ENCODE measurements at regions not wholly inside any gene's neighbourhood (a gene's known extent, or its start where the extent isn't known, plus 50 kb on each side); places are given as distances from the start of the nearest gene placed in this dataset.
"Not testable (repeated sequence)": the region's sequence is repeated elsewhere in the genome, so short reads cannot be mapped to it uniquely, and the experiment has no call there.

DNA sequence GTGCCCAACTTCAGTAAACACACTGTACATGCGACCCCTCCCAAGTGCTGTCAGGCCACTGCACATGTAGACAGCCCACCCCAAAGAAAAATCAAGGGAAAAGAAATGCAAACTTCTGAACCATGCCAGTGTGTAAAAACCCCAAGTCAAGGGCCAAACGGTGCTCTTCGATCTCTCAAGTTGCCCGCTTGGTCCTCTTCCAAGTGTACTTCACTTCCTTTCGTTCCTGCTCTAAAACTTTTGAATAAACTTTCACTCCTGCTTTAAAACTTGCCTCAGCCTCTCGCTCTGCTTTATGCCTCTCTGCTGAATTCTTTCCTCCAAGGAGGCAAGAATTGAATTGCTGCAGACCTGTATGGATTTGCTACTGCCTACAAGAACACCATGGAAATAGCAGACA, 600.7 kb downstream of the KCTD12 start:
- no peak overlapping the region for H3K4me3 Mint-ChIP-seq (ENCODE audit: low read depth)
- H3K9me3 Mint-ChIP-seq (ENCODE audit: low read depth), result peaks cover 5% of the 10 kb centered on the region
- H3K36me3 Mint-ChIP-seq (ENCODE audit: insufficient read depth), result no peaks in the 10 kb centered on the region
- H3K4me1 Mint-ChIP-seq (ENCODE audit: low read depth), result no peaks in the 10 kb centered on the region
- H3K27ac Mint-ChIP-seq, result peak overlapping the region; percentile 45
- TF ChIP-seq, protein P1, sequence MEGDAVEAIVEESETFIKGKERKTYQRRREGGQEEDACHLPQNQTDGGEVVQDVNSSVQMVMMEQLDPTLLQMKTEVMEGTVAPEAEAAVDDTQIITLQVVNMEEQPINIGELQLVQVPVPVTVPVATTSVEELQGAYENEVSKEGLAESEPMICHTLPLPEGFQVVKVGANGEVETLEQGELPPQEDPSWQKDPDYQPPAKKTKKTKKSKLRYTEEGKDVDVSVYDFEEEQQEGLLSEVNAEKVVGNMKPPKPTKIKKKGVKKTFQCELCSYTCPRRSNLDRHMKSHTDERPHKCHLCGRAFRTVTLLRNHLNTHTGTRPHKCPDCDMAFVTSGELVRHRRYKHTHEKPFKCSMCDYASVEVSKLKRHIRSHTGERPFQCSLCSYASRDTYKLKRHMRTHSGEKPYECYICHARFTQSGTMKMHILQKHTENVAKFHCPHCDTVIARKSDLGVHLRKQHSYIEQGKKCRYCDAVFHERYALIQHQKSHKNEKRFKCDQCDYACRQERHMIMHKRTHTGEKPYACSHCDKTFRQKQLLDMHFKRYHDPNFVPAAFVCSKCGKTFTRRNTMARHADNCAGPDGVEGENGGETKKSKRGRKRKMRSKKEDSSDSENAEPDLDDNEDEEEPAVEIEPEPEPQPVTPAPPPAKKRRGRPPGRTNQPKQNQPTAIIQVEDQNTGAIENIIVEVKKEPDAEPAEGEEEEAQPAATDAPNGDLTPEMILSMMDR (IDR thresholded peaks at IDR 0.05; ENCODE audit: unreplicated experiment), result no peak
- H3K27me3 Mint-ChIP-seq, result no peaks in the 10 kb centered on the region
- DNase-seq (ENCODE audit: low spot score, unreplicated experiment), result no peak

DNA sequence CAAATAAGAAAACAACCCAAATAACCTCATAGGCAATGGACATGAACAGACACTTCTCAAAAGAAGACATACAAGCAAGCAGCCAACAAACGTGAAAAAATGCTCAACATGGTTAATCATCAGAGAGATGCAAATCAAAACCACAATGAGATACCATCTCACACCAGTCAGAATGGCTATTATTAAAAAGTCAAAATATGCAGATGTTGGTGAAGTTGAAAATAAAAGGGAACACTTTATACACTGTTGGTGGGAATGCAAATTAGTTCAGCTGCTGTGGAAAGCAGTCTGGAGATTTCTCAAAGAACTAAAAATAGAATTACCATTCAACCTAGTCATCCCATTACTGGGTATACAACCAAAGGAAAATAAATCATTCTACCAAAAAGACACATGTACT, 606.4 kb downstream of the KCTD12 start:
- not testable (repeated sequence) for H3K4me3 Mint-ChIP-seq (ENCODE audit: low read depth); H3K27me3 Mint-ChIP-seq; H3K36me3 Mint-ChIP-seq (ENCODE audit: insufficient read depth); H3K4me1 Mint-ChIP-seq (ENCODE audit: low read depth); DNase-seq (ENCODE audit: low spot score, unreplicated experiment); H3K9me3 Mint-ChIP-seq (ENCODE audit: low read depth); H3K27ac Mint-ChIP-seq

DNA sequence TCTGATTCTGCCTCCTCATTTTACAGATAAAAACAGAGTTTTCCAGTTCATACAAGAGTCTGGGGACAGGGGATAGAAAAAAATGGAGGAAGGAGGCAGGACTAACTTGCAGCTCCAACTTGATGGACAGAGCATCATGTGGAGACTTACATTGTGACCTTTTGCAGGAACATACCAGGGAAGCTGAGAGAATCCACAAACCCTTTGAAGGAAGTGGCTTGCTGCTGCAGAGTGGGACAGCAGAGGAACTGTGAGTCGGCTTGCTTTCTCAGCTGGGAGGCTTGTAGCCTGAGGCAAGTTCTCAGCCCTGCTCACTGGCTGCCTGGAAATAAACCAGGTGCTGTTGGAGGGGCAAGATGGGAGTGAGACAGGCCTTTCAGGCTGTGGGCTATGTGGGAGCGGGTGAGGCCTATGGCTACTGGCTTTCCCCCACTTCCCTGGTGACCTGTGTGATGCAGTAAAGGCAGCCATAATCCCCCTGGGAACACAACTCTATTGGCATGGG, 614.4 kb downstream of the KCTD12 start:
- Mint-ChIP-seq H3K9me3 (ENCODE audit: low read depth) (peaks cover 29% of the 10 kb centered on the region), H3K4me3 (ENCODE audit: low read depth) (no peak overlapping the region), H3K4me1 (ENCODE audit: low read depth) (no peaks in the 10 kb centered on the region), H3K27ac (no peak overlapping the region), H3K27me3 (no peaks in the 10 kb centered on the region), H3K36me3 (ENCODE audit: insufficient read depth) (no peaks in the 10 kb centered on the region)
- no peak for DNase-seq (ENCODE audit: low spot score, unreplicated experiment)
- TF ChIP-seq, protein P1 (IDR thresholded peaks at IDR 0.05; ENCODE audit: unreplicated experiment), result no peak

DNA sequence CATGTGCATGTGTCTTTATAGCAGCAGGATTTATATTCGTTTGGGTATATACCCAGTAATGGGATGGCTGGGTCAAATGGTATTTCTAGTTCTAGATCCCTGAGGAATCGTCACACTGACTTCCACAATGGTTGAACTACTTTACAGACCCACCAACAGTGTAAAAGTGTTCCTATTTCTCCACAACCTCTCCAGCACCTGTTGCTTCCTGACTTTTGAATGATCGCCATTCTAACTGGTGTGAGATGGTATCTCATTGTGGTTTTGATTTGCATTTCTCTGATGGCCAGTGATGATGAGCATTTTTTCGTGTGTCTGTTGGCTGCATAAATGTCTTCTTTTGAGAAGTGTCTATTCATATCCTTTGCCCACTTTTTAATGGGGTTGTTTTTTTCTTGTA, 617.9 kb downstream of the KCTD12 start:
- not testable (repeated sequence) for H3K4me1 Mint-ChIP-seq (ENCODE audit: low read depth); H3K4me3 Mint-ChIP-seq (ENCODE audit: low read depth); DNase-seq (ENCODE audit: low spot score, unreplicated experiment); H3K27me3 Mint-ChIP-seq; H3K36me3 Mint-ChIP-seq (ENCODE audit: insufficient read depth); H3K27ac Mint-ChIP-seq
- H3K9me3 Mint-ChIP-seq (ENCODE audit: low read depth), result peaks cover 24% of the 10 kb centered on the region

DNA sequence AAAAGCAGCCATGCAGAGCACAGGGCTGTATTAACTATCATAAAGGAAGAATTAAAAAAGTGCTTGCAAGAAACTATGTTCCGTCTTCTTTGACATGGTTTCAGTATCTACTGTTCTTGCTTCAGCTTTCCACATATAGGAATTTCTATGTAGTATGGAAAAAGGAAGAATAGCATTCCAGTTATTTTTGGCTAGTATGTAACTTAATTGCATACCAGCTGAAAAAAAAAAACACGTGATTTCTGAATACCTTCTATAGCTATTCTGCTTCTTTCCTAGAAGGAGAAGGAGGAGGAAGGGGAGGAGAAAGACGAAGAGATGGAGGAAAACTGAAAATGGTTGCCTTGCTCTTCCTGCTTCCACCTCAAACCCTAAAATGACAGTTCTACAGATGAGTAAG, 619.0 kb downstream of the KCTD12 start:
- H3K4me3 Mint-ChIP-seq (ENCODE audit: low read depth), result no peak overlapping the region
- TF ChIP-seq, protein P1 (IDR thresholded peaks at IDR 0.05; ENCODE audit: unreplicated experiment), result no peak

GRCh38 chr13:76266561-76266960, 619.6 kb downstream of the KCTD12 start:
- Mint-ChIP-seq H3K4me1 (ENCODE audit: low read depth) (no peaks in the 10 kb centered on the region), H3K4me3 (ENCODE audit: low read depth) (no peak overlapping the region), H3K9me3 (ENCODE audit: low read depth) (peaks cover 12% of the 10 kb centered on the region), H3K27ac (no peak overlapping the region), H3K27me3 (no peaks in the 10 kb centered on the region), H3K36me3 (ENCODE audit: insufficient read depth) (no peaks in the 10 kb centered on the region)
- no peak for DNase-seq (ENCODE audit: low spot score, unreplicated experiment)
- TF ChIP-seq, protein P1 (IDR thresholded peaks at IDR 0.05; ENCODE audit: unreplicated experiment), result no peak

More for the DNA sequence above, 619.0 kb downstream of the KCTD12 start:
- no peak overlapping the region for H3K27ac Mint-ChIP-seq
- H3K36me3 Mint-ChIP-seq (ENCODE audit: insufficient read depth), result no peaks in the 10 kb centered on the region
- H3K4me1 Mint-ChIP-seq (ENCODE audit: low read depth), result no peaks in the 10 kb centered on the region
- peaks cover 13% of the 10 kb centered on the region for H3K9me3 Mint-ChIP-seq (ENCODE audit: low read depth)
- no peak for DNase-seq (ENCODE audit: low spot score, unreplicated experiment)
- H3K27me3 Mint-ChIP-seq, result no peaks in the 10 kb centered on the region
